Ishikawa (cell line): ENCODE measurements at regions not wholly inside any gene's neighbourhood (a gene's known extent, or its start where the extent isn't known, plus 50 kb on each side); places are given as distances from the start of the nearest gene placed in this dataset.

ENCODE experiments used
- CEBPB ChIP-seq: IDR thresholded peaks from 2 replicates; pipeline ENCODE4 v1.6.1; 2012
- CREB1 ChIP-seq: IDR thresholded peaks from 2 replicates; pipeline ENCODE4 v1.6.1; 2012; ENCODE audit warnings: low read depth
- EGR1 ChIP-seq: IDR thresholded peaks from 2 replicates; pipeline ENCODE4 v1.6.1; 2012
- EP300 ChIP-seq: IDR thresholded peaks from 2 replicates; pipeline ENCODE4 v1.6.1; 2012; ENCODE audit warnings: borderline replicate concordance
- NFIC ChIP-seq: IDR thresholded peaks from 2 replicates; pipeline ENCODE4 v1.6.1; 2012
- RAD21 ChIP-seq: IDR thresholded peaks from 2 replicates; pipeline ENCODE4 v1.6.1; 2012; ENCODE audit warnings: low read depth
- TAF1 ChIP-seq: IDR thresholded peaks from 2 replicates; pipeline ENCODE4 v1.6.1; 2012; ENCODE audit warnings: low read depth, mild to moderate bottlenecking
- TCF12 ChIP-seq: IDR thresholded peaks from 2 replicates; pipeline ENCODE4 v1.6.1; 2012; ENCODE audit warnings: low read depth
- TEAD4 ChIP-seq: IDR thresholded peaks from 2 replicates; pipeline ENCODE4 v1.6.1; 2012
- YY1 ChIP-seq: IDR thresholded peaks from 2 replicates; pipeline ENCODE4 v1.6.1; 2012; ENCODE audit warnings: low read depth
- TF ChIP-seq, protein P1 (sequence below): IDR thresholded peaks from 2 replicates; pipeline ENCODE4 v1.6.1; 2012
- TF ChIP-seq, protein P2 (sequence below): IDR thresholded peaks from 2 replicates; pipeline ENCODE4 v1.6.1; 2012; ENCODE audit warnings: low read depth, mild to moderate bottlenecking
- TF ChIP-seq, protein P3 (sequence below): IDR thresholded peaks from 2 replicates; pipeline ENCODE4 v1.6.1; 2012

DNA sequence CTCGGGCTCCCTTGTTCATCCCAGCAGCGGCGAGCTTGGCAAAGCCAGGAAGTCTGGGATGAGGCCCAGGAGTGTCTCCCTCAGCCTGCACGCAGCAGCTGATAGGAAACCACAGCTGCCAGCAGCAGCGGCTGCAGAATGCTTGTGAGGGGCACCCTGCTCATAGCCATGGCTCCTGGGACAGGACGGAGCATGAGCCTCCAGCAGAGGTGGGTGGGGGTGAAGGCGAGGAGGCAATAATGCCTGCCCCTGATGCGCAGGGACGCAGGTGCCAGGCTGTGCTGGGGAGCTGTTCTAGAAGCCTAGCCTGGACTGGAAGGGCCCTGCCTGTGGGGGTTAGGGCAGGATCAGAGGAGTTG, 157.9 kb downstream of the CD83 start:
- no peak for TF ChIP-seq EP300
- TF ChIP-seq, protein P1, sequence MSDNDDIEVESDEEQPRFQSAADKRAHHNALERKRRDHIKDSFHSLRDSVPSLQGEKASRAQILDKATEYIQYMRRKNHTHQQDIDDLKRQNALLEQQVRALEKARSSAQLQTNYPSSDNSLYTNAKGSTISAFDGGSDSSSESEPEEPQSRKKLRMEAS, result no peak
- TF ChIP-seq EGR1, result no peak
- TF ChIP-seq, protein P2, sequence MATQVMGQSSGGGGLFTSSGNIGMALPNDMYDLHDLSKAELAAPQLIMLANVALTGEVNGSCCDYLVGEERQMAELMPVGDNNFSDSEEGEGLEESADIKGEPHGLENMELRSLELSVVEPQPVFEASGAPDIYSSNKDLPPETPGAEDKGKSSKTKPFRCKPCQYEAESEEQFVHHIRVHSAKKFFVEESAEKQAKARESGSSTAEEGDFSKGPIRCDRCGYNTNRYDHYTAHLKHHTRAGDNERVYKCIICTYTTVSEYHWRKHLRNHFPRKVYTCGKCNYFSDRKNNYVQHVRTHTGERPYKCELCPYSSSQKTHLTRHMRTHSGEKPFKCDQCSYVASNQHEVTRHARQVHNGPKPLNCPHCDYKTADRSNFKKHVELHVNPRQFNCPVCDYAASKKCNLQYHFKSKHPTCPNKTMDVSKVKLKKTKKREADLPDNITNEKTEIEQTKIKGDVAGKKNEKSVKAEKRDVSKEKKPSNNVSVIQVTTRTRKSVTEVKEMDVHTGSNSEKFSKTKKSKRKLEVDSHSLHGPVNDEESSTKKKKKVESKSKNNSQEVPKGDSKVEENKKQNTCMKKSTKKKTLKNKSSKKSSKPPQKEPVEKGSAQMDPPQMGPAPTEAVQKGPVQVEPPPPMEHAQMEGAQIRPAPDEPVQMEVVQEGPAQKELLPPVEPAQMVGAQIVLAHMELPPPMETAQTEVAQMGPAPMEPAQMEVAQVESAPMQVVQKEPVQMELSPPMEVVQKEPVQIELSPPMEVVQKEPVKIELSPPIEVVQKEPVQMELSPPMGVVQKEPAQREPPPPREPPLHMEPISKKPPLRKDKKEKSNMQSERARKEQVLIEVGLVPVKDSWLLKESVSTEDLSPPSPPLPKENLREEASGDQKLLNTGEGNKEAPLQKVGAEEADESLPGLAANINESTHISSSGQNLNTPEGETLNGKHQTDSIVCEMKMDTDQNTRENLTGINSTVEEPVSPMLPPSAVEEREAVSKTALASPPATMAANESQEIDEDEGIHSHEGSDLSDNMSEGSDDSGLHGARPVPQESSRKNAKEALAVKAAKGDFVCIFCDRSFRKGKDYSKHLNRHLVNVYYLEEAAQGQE, result no peak
- TF ChIP-seq CREB1, result no peak
- no peak for TF ChIP-seq NFIC
- no peak for TF ChIP-seq TCF12
- no peak for TF ChIP-seq RAD21
- no peak for TF ChIP-seq YY1
- no peak for TF ChIP-seq TAF1
- TF ChIP-seq CEBPB, result no peak
- no peak for TF ChIP-seq TEAD4
- TF ChIP-seq, protein P3, sequence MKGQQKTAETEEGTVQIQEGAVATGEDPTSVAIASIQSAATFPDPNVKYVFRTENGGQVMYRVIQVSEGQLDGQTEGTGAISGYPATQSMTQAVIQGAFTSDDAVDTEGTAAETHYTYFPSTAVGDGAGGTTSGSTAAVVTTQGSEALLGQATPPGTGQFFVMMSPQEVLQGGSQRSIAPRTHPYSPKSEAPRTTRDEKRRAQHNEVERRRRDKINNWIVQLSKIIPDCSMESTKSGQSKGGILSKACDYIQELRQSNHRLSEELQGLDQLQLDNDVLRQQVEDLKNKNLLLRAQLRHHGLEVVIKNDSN, result no peak
